ENCODE measurements at regions not wholly inside any gene's neighbourhood (a gene's known extent, or its start where the extent isn't known, plus 50 kb on each side); places are given as distances from the start of the nearest gene placed in this dataset.

DNA sequence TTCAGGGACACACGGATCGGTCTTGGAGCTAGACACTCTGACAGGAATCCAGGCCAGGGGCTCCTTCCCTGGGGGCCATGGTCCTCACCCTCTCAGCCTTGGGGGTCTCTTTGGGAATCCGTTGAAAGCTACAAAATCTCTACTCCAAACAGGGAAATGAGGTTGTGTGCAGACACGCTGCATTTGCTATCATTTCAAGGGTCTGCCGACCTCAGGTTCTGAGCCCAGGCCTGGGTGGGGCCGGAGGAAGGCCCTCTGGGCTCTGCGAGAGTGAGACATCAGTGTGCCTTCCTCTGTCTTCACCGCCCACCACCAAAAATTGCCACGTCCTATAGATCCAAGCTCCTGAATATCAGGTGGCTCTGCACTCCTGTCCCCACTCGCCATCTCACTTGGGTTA, 74.4 kb upstream of the FGF3 start:
- H3K36me3 ChIP-seq, result no peaks in the 10 kb centered on the region
- TF ChIP-seq, protein P1, sequence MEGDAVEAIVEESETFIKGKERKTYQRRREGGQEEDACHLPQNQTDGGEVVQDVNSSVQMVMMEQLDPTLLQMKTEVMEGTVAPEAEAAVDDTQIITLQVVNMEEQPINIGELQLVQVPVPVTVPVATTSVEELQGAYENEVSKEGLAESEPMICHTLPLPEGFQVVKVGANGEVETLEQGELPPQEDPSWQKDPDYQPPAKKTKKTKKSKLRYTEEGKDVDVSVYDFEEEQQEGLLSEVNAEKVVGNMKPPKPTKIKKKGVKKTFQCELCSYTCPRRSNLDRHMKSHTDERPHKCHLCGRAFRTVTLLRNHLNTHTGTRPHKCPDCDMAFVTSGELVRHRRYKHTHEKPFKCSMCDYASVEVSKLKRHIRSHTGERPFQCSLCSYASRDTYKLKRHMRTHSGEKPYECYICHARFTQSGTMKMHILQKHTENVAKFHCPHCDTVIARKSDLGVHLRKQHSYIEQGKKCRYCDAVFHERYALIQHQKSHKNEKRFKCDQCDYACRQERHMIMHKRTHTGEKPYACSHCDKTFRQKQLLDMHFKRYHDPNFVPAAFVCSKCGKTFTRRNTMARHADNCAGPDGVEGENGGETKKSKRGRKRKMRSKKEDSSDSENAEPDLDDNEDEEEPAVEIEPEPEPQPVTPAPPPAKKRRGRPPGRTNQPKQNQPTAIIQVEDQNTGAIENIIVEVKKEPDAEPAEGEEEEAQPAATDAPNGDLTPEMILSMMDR (IDR thresholded peaks at IDR 0.05; ENCODE audit: low read depth, low read length), result no peak
- H3K9me3 ChIP-seq (ENCODE audit: low read depth), result no peaks in the 10 kb centered on the region
- H3K4me1 ChIP-seq (ENCODE audit: low read depth), result no peaks in the 10 kb centered on the region
- H3K27ac ChIP-seq, result no peak overlapping the region
- DNase-seq (ENCODE audit: low read depth in 1 of 2, low spot score in 1 of 2), result no peak
- H3K4me3 ChIP-seq, result no peak overlapping the region
- peaks cover 30% of the 10 kb centered on the region for H3K27me3 ChIP-seq

GRCh38 chr11:69894181-69894611, 75.0 kb upstream of the FGF3 start:
- TF ChIP-seq, protein P1 (IDR thresholded peaks at IDR 0.05; ENCODE audit: low read depth, low read length), result no peak
- Histone ChIP-seq H3K4me3 (no peak overlapping the region), H3K9me3 (ENCODE audit: low read depth) (no peaks in the 10 kb centered on the region), H3K27me3 (peaks cover 24% of the 10 kb centered on the region), H3K4me1 (ENCODE audit: low read depth) (no peaks in the 10 kb centered on the region), H3K27ac (no peak overlapping the region), H3K36me3 (no peaks in the 10 kb centered on the region)
- no peak for DNase-seq (ENCODE audit: low read depth in 1 of 2, low spot score in 1 of 2)

- no peak overlapping the region for H3K4me3 ChIP-seq
- peaks cover 20% of the 10 kb centered on the region for H3K27me3 ChIP-seq
- no peaks in the 10 kb centered on the region for H3K4me1 ChIP-seq (ENCODE audit: low read depth)
- no peaks in the 10 kb centered on the region for H3K36me3 ChIP-seq
- no peaks in the 10 kb centered on the region for H3K9me3 ChIP-seq (ENCODE audit: low read depth)
- TF ChIP-seq, protein P1 (IDR thresholded peaks at IDR 0.05; ENCODE audit: low read depth, low read length), result no peak
- no peak overlapping the region for H3K27ac ChIP-seq
- DNase-seq (ENCODE audit: low read depth in 1 of 2, low spot score in 1 of 2), result no peak
These were observed 75.4 kb upstream of the FGF3 start for GRCh38 chr11:69894648-69895047.

DNA sequence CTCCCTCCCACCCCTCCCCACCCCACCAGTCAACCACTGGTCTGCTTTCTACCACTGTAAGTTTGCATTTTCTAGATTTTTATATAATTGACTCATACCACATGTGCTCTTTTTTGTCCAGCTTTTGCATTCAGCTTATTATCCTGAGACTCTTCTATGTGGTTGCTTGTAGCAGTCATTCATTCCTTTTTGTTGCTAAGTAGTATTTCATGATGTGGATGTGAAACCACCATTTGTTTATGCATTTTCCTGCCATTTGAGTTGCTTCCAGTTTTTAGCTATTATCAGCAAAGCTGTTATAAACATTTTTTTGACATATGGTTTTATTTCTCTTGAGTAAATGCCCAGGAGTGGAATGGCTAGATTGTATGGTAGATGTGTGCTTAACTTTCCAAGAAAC, 77.0 kb upstream of the FGF3 start:
- Histone ChIP-seq H3K27me3 (peaks cover 4% of the 10 kb centered on the region), H3K4me1 (ENCODE audit: low read depth) (no peaks in the 10 kb centered on the region), H3K4me3 (no peak overlapping the region), H3K36me3 (no peaks in the 10 kb centered on the region), H3K9me3 (ENCODE audit: low read depth) (no peaks in the 10 kb centered on the region), H3K27ac (no peak overlapping the region)
- TF ChIP-seq, protein P1 (IDR thresholded peaks at IDR 0.05; ENCODE audit: low read depth, low read length), result no peak
- DNase-seq (ENCODE audit: low read depth in 1 of 2, low spot score in 1 of 2), result no peak

GRCh38 chr11:69898123-69898522, 78.9 kb upstream of the FGF3 start:
- H3K4me1 ChIP-seq (ENCODE audit: low read depth), result no peaks in the 10 kb centered on the region
- H3K36me3 ChIP-seq, result no peaks in the 10 kb centered on the region
- no peak overlapping the region for H3K4me3 ChIP-seq
- no peaks in the 10 kb centered on the region for H3K27me3 ChIP-seq
- no peaks in the 10 kb centered on the region for H3K9me3 ChIP-seq (ENCODE audit: low read depth)
- TF ChIP-seq, protein P1 (IDR thresholded peaks at IDR 0.05; ENCODE audit: low read depth, low read length), result no peak
- H3K27ac ChIP-seq, result no peak overlapping the region
- no peak for DNase-seq (ENCODE audit: low read depth in 1 of 2, low spot score in 1 of 2)
